HG02938 (cell line): ENCODE measurements at regions not wholly inside any gene's neighbourhood (a gene's known extent, or its start where the extent isn't known, plus 50 kb on each side); places are given as distances from the start of the nearest gene placed in this dataset.
"Not testable (repeated sequence)": the region's sequence is repeated elsewhere in the genome, so short reads cannot be mapped to it uniquely, and the experiment has no call there.

Source experiments
- ATAC-seq: cut with Tn5 transposase; IDR thresholded peaks from one replicate; pipeline ENCODE4 v1.9.1; 2021; ENCODE audit warnings: mild to moderate bottlenecking, moderate library complexity; ENCODE audit not compliant: unreplicated experiment

DNA sequence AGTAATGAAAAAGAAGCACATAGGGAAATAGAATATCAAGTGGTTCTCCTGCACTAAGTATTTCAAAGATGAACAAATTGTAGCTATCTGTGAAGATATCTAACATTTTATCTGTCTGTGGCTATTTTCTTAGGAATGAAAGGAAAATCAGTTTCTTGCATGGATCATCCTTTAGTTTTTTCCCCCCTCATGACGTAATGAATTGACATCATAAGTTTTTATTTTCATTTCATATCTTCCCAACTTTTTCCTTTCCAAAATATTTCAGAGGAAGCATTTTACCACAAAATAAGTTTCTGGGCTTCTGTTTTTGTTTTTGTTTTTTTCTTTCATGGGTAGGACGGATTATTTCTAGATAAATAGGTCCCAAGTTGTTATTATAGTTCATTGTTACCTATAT is 996.6 kb downstream of the TMEM121 start:
- ATAC-seq, result no peak

DNA sequence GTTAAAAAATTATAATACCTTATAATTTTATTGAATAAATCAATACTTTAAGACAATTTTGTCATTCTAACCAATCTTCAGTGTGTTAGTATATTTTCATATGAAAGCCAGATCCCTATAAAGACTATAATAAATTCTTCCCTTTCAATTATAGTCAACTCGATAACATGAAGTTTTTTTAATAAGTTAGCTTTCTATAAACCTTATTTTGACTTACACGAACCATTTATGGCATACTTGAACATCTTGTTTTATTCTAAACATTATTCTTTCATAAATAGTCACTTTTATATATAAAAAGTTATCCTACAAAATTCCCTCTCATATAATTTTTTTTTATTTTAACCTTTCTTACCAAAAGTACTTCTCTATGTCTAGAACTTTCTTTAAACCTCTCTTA is 1002.3 kb downstream of the TMEM121 start:
- no peak for ATAC-seq

DNA sequence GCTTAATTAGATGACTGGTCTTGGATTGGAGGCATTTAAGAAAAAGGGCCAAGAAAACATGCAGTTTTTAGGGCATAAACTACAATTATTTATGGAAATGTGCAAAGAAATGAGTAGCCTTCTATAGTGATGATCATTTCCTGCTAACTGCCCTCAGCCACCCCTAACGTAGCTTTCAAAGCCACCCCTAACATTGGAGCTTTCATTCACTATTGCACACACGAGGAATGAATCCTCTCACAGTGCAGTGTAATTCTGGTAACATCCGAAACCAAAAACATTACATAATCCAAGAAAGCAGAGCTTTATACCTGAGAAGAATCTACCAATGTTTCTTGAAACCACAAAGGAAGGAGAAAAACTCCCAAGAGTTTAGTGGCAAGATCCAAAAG is 1003.6 kb downstream of the TMEM121 start:
- no peak for ATAC-seq

DNA sequence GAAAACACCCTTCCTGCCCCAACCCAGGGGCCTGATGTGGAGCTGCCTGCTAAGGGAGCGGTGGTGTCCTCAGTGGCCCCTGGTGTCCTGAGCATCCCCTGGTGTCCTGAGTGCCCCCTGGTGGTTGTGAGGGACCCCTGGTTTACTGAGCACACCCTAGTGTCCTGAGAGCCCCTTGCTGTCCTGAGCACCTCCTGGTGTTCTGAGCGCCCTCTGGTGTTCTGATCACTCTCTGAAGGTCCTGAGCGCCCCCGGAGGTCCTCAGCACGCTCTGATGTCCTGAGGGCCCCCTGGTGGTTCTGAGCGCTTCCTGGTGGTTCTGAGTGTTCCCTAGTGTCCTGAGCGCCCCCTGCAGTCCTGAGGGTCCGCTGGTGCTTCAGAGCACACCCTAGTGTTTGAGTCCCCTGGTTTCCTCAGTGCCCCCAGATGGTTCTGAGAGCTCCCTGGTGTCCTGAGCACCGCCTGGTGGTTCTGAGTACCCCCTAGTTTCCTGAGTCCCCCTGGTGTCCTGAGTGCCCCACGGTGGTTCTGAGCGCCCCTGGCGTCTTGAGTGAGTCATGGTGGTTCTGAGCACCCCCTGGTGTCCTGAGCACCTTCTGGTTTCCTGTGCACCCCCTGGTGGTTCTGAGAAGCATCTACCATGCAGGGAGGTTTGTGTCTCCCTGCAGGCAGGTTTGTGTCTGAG is 1004.2 kb downstream of the TMEM121 start:
- ATAC-seq, result no peak

DNA sequence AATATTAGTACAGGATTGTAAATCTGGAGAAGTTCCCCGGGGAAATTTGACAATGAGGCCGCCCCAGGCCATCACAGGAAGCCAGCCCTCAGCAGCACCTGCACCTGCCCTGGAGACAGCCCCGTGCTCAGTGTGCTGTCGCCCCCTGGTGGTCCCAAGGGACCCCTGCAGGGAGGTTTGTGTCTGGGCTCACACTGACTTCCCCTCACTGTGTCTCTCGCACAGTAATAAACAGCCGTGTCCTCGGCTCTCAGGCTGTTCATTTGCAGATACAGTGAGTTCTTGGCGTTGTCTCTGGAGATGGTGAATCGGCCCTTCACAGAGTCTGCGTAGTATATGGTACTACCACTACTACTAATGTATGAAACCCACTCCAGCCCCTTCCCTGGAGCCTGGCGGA is 1011.2 kb downstream of the TMEM121 start:
- not testable (repeated sequence) for ATAC-seq

DNA sequence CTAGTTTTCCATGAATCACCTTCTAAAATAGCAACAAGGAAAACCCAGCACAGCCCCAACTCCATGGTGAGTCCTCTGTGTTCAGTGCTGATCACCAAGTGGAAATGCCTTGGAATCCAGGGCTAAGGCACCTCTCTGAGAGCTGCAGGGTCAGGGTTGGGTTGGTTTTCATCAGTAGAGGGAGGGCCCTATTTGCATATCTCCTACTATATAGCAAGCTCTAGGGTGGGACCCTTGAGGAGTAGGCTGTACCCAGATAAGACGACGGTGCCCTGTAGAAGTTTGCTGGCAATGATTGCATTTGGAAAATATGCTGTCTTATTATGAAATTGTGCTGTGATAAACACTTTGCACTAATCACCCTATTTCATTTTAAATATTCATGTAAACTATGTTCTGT is 1011.8 kb downstream of the TMEM121 start:
- no peak for ATAC-seq

DNA sequence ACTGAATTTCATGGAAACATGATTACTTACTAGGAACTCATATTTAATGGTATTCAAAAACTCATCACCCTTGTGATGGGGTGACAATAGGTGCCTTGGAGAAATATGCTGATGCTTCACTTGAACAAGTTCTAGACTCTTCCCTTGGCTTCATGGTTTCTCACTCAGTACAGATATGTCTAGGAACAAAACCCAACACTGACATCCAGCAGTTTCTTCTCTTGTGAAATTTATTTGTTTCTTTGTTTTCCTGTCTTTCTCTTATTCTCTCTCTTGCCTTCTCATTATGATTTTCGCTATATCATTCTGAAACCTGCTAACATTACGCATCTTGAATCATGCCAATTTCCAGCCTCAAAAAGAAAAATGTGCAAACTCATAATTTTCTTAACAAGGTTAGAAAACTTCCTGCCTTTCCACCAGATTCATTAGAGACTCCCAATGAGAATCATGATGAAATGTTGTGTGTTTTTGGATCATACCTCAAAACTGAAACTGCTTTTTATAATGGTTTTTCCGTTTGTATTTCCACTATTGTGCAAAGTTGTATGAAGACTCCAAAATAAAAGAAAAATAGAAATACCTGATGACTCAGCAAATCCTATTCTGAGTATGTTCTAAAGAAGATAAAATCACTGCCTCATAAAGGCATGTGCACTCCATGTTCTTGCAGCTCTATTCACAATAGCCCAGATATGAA is 1021.5 kb downstream of the TMEM121 start:
- ATAC-seq, result no peak

DNA sequence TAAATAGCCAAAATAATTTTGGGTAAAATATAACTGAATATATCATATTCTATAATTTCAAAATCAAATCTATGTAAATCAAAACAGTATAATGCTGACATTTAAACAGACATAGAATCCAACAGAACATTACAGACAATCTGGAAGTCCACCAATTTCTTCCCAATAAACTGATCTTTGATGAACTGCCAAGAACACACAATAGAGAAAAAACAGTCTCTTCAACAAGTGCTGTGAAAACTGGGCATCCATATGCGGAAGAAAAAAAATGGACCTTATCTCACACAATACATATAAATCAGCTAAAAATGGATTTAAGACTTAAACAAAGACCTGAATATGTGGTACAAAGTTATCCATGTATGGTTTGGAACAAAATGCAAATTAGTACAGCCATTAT is 1022.7 kb downstream of the TMEM121 start:
- no peak for ATAC-seq

DNA sequence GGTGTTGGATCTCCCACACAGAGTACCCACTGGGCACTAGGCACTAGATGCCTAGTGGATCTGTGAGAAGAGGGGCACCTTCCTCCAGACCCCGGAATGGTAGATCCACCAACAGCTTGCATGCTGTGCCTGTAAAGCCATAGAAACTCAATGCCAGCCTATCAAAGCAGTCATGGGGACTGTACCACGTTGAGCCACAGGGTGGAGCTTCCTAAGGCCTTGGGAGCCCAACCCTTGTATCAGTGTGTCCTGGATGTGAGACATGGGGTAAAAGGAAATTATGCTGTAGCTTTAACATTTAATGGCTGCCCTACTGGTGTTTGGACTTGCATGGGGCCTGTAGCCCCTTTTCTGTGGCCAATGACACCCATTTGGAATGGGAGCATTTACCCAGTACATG is 1024.9 kb downstream of the TMEM121 start:
- ATAC-seq, result no peak

DNA sequence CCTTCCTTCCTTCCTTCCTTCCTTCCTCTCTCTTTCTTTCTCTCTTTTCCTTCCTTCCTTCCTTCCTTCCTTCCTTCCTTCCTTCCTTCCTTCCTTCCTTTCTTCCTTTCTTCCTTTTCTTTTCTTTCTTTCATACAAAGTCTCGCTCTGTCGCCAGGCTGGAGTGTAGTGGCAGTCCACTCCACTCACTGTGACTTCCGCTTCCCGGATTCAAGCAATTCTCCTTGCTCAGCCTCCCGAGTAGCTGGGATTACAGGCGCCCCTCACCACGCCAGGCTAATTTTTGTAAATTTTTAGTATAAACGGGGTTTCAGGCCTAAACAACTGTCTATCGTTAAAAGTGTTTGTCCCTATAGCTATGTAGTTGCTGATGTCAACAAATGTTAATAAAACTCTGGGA is 1029.8 kb downstream of the TMEM121 start:
- ATAC-seq, result not testable (repeated sequence)

DNA sequence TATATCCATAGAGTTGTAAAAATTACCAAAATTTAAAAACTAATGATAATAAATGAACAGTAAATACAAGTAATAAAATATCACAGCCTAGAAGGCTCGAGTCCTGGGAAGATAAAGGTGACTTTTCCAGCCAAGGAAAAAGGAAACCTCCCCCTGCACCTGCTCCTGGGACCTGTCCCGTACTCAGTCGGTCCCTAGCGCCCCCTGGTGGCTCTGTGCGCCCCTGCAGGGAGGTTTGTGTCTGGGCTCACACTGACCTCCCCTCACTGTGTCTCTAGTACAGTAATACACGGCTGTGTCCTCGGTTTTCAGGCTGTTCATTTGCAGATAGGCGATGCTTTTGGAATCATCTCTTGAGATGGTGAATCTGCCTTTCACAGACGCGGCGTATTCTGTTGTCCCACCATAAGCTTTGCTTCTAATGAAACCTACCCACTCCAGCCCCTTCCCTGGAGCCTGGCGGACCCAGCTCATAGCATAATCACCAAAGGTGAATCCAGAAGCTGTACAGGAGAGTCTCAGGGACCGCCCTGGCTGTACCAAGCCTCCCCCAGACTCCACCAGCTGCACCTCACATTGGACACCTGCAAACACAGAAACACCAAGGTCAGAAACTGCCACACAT is 1030.4 kb downstream of the TMEM121 start:
- no peak for ATAC-seq

DNA sequence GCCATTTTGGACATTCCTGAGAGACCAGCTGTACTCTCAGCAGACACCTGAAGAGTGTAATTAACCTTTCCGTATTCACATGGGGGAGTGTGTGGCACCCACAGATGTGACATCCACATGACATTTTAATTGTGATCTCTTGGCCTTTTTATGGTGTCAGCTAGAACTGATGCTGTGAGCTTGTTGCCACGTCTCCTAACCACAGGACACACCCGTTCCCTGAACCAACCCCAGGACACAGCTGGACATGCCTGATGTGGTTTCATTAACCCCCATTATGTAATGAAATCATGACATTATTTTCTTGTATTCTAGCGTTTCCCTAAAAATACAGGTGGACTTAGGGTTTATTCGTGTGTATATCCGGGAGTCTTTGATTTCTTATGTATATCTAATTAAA is 1036.1 kb downstream of the TMEM121 start:
- no peak for ATAC-seq

DNA sequence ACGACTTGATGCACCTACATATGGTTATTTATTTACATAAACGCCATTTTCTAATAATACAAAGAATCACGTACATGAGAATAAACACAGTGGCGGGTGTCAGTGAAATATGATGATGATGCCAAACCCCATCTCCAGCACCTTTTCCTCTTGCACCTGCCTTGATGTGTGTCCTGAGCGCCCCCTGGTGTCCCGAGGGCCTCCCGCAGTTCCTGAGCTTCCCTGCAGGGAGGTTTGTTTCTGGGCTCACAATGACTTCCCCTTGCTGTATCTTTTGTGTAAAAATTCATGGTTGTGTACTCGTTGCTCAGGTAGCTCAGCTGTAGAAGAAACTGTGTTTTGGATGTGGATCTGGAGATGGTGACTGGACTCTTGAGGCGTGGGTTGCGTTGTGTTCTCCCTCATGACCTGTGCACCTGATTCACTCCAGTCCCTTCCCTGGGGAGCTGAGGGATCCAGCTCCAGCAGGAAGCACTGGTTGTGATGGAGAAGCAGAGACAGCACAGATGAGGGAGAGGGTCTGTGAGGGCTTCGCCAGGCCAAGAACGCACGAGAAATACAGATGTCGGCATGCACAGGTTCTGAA is 1037.8 kb downstream of the TMEM121 start:
- ATAC-seq, result no peak

DNA sequence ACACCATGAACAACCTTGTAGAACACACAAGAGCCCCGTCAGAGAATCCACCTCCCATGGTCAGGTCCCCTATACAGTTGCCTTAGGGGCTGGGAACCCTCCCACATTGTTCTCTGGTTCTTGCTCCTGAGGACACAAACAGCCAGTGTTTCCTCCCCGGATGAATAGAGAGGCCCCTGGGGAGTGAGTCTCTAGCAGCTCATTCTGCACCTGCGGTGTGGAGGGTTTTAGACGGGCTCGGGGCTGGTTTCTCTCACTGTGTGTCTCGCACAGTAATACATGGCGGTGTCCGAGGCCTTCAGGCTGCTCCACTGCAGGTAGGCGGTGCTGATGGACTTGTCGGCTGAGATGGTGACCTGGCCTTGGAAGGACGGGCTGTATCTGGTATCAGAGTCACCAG is 1052.1 kb downstream of the TMEM121 start:
- no peak for ATAC-seq

DNA sequence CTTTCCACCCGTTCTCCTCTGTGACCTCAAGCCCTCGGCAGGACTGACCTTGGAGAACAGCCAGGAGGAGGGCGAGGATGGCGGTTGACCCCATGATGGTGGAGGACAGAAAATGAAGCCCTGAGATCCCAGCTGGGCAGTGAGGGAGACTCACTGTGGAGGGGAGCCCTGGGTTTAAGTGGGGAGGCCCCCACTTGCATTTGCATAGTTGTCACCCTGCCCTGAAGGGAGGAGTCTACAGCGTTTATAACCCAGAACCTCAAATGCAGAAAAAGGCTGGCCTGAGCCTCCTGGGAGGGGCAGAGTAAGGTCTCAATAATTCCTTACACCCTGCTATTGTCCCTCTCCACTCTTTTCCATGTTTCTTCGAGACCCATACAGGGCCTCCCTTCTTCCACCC is 1052.7 kb downstream of the TMEM121 start:
- ATAC-seq, result no peak

DNA sequence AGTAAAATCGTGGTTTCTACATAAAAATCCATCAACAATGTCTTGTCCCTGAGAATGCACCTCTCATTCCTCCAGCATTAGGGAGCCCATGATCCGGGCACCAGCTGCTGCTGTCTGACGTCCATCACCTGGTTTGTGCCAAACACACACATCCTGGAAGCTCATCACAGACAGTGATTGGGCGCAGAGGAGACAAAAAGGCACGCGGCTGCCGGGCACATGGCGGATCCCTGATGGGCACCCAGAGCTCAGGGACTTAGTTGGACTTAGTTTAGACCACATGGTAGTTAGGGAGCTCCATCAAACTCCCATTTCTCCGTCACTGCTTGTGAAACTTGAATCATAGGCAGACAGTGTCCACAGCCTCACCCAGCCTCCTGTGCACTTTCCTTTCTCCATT is 1059.3 kb downstream of the TMEM121 start:
- no peak for ATAC-seq

DNA sequence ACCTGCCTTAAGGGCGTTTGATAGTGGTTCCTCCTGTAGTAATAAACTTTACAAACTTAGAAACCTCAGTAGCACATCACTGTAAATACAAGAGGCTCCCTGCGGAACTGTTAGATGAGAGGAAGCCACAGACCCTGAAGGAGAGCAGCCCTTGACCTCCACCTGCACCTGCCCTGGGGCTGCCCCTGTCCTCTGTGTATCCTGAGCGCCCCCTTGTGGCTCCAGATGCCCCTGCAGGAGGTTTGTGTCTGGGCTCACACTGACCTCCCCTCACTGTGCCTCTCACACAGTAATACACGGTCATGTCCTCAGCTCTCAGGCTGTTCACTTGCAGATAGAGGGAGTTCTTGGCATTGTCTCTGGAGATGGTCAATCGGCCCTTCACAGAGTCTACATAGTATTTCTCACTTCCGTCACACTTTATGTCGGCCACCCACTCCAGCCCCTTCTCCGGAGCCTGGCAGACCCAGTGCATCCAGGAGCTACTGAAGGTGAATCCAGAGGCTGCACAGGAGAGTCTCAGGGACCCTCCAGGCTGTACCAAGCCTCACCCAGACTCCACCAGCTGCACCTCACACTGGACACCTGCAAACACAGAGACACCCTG is 1059.8 kb downstream of the TMEM121 start:
- no peak for ATAC-seq

DNA sequence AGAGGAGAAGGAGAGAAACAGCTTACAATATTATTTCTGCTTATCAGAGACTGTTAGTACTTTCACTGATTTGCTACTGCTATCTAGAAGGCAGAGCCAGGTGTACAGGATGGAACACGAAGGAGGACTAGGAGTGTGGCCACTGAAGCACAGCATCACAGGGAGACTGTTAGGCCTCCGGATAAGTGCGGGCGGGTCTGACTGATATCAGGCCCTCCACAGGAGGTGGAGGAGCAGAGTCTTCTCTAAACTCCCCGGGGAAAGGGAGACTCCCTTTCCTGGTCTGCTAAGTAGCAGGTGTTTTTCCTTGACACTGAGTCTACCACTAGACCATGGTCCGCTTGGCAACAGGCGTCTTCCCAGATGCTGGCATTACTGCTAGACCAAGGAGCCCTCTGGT is 1065.2 kb downstream of the TMEM121 start:
- not testable (repeated sequence) for ATAC-seq

DNA sequence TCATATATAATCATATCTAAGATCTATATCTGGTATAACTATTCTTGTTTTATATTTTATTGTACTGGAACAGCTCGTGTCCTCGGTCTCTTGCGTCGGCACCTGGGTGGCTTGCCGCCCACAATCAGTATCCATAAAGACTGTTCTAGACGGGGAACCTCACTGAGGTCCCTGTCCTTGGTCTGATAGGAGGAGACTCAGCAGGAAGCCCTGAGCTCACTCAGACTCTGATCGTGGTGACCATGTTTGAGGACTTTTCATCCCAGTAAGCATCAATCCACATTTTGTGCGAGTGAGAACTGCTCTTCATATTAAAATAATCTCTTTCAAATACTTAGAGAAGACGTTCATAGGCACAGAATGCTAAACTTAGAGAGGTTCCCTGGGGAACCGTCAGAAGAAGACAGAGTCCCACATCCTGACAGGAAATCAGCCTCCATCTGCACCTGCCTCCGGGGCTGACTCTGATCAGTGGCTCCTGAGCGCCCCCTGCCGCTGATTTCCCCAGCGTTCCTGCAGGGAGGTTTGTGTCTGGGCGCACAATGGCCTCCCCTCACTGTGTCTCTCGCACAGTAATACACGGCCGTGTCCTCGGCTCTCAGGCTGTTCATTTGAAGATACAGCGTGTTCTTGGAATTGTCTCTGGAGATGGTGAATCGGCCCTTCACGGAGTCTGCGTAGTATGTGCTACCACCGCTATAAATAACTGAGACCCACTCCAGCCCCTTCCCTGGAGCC is 1065.9 kb downstream of the TMEM121 start:
- not testable (repeated sequence) for ATAC-seq

DNA sequence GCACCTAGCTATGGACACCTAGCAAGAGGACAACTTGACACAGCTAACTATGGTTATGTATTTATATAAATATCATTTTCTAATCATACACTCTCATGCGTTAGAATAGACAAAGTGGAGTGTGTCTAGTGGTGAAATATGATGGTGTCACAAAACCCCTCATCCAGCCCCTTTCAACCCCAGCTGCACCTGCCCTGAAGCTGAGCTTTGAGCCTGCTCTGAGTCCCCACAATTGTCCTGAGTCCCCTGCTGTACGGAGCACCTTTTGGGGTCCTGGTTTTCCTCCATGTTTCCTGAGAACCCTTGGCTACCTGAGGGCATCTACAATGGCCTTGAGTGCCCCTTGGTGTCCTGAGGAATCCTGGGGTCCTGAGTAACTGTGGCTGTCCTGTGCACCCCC is 1072.8 kb downstream of the TMEM121 start:
- ATAC-seq, result no peak
